DMS153 treated with DMSO at 0.1 percent for 48 hours (cell line): ENCODE measurements at regions not wholly inside any gene's neighbourhood (a gene's known extent, or its start where the extent isn't known, plus 50 kb on each side); places are given as distances from the start of the nearest gene placed in this dataset.
"Not testable (repeated sequence)": the region's sequence is repeated elsewhere in the genome, so short reads cannot be mapped to it uniquely, and the experiment has no call there.

Source experiments
- DNase-seq: peaks from one replicate; lab custom pipeline; 2025; ENCODE audit not compliant: unreplicated experiment; lab: John Stamatoyannopoulos, UW

GRCh38 chr3:170814822-170815221, 55.2 kb downstream of the RPL22L1 start:
- no peak for DNase-seq

- DNase-seq: no peak
These were observed 56.7 kb downstream of the RPL22L1 start for GRCh38 chr3:170813266-170813665.

- DNase-seq: peak; percentile 85
These were observed 57.9 kb downstream of the RPL22L1 start for GRCh38 chr3:170811928-170812591.

- no peak for DNase-seq
These were observed 58.5 kb downstream of the RPL22L1 start for GRCh38 chr3:170811515-170811914.

GRCh38 chr3:170809975-170810357, 60.0 kb downstream of the RPL22L1 start:
- DNase-seq: no peak

- peak; percentile 51 for DNase-seq
These were observed 60.7 kb downstream of the RPL22L1 start for GRCh38 chr3:170809007-170809974.

GRCh38 chr3:170808041-170808440, 62.0 kb downstream of the RPL22L1 start:
- no peak for DNase-seq

GRCh38 chr3:170806676-170807075, 63.3 kb downstream of the RPL22L1 start:
- DNase-seq: no peak

- DNase-seq: no peak
These were observed 63.9 kb downstream of the RPL22L1 start for GRCh38 chr3:170806141-170806540.

GRCh38 chr3:170805296-170805695, 64.7 kb downstream of the RPL22L1 start:
- DNase-seq: not testable (repeated sequence)

- DNase-seq: not testable (repeated sequence)
These were observed 65.4 kb downstream of the RPL22L1 start for GRCh38 chr3:170804634-170805033.

- no peak for DNase-seq
These were observed 65.9 kb downstream of the RPL22L1 start for GRCh38 chr3:170804078-170804477.

- DNase-seq: no peak
These were observed 67.5 kb downstream of the RPL22L1 start for GRCh38 chr3:170802164-170803151.

GRCh38 chr3:170801597-170801996, 68.4 kb downstream of the RPL22L1 start:
- no peak for DNase-seq

- DNase-seq: not testable (repeated sequence)
These were observed 69.7 kb downstream of the RPL22L1 start for GRCh38 chr3:170800275-170800674.

- no peak for DNase-seq
These were observed 71.0 kb downstream of the RPL22L1 start for GRCh38 chr3:170799009-170799408.

GRCh38 chr3:170797685-170798084, 72.3 kb downstream of the RPL22L1 start:
- no peak for DNase-seq

GRCh38 chr3:170792471-170792870, 77.5 kb downstream of the RPL22L1 start:
- no peak for DNase-seq

GRCh38 chr3:170790647-170791046, 79.3 kb downstream of the RPL22L1 start:
- DNase-seq: no peak

GRCh38 chr3:170787464-170787863, 82.5 kb downstream of the RPL22L1 start:
- DNase-seq: no peak

GRCh38 chr3:170785454-170785853, 84.5 kb downstream of the RPL22L1 start:
- DNase-seq: no peak
